Amniotic stem cell (primary cell): ENCODE measurements at regions not wholly inside any gene's neighbourhood (a gene's known extent, or its start where the extent isn't known, plus 50 kb on each side); places are given as distances from the start of the nearest gene placed in this dataset.
A peak's percentile ranks its signal among the peaks of the same experiment; 100 is the strongest.

Experiments
- DNase-seq: peaks from one replicate; lab custom pipeline; 2025; lab: John Stamatoyannopoulos, UW

DNA sequence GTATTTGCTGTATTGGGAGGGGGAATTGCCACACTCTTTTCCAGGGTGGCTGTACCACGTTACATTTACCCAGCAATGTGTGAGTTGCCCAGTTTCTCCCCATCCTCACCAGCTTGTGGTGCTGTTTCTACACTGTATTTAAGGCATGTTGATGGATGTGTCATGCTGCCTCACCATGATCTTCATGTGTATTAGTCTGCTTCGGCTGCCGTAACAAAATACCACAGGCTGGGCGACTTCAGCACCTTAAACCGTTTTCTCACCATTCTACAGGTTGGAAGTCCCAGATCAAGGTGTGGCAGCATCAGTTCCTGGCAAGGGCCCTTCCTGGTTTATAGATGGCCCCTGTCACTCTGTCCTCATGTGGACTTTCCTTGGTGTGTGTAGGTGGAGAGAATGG is 169.7 kb downstream of the IGLL1 start:
- DNase-seq: no peak

DNA sequence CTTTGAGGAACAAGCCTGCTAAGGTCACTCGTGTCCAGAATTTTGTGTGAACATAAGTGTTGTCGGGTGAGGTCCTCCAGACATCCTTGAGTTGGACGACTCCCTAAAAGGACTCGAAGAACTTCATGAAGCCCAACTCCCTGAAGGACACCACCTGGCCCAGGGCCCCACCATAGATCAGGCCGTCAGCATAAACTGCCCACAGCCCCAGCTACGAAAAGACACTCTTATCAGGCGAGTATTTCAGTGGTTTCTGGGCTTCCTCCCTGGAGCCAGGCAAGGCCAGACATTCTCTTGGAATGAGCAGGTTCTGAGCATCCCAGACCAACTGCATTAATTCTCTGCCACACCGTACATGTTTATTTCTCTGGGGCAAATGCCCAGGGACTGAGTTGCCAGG is 170.1 kb downstream of the IGLL1 start:
- no peak for DNase-seq

DNA sequence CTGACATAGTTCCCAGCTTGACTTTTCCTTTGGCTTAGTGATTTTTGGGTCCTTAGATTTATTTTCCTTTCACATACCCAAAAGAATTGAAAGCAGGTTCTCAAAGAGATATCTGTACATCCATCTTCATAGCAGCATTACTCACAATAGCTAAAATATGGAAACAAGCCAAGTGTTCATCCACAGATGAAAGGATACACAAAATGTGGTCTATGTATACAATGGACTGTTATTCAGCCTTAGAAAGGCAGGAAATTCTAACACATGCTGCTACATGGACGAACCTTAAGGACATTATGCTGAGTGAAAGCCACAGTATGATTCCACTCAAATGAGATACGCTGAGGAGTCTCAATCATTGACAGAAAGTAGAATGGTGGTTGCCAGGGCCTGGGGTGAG is 171.8 kb downstream of the IGLL1 start:
- DNase-seq: no peak

DNA sequence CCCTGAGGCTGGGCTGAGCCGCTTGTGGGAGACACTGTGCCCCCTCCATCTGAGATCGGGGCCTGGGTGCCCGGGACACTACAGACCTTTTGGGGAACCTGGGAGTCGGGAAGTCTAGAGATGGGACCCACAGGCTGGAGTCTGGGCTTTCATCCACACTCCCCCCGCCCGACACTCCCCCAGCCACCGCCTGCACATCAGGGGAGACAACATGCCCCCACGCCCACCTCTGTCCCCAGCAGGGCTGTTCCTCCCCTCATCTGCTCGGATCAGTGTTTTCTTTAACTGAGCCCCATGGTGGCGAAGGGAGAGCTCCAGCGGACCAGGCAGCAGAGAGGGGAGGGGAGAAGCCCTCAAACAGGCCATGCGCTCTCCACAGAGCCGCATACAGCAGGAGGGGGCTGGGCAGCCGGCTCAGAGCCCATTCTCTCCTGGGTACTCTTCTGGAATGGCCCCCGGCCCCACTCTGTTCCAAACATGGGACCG is 174.7 kb downstream of the IGLL1 start:
- no peak for DNase-seq

DNA sequence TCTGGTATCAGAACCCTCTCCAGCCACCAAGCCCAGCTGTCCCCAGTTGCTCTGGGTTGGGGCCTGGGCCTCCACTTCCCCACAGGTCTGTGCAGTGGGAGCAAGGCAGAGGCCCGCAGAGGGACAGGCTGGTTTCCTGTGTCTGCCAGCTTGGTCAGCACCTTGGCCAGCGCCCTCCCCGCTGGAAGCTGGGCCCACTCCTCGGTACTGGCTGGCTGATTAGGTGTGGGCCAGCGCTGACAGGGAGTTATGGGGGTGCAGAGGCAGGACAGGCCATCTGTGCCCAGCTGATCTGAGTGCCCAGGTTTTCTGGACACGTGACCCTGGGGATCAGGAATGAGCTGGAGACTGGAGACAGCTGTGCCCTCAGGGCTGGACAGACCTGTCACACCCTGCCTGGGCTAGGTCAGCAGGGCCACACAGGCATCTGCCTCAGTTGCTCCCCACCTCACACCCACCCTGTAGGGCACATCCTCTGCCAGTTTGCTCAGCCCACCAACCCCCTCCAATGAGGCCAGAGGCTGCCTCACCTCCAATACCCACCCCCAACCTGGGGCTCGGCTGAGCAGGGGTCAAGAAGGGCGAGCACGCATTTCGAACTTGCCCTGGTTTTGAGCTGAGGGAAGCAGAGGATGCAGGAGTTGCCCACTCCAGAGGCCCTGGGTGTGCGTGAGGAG is 175.3 kb downstream of the IGLL1 start:
- DNase-seq: no peak

DNA sequence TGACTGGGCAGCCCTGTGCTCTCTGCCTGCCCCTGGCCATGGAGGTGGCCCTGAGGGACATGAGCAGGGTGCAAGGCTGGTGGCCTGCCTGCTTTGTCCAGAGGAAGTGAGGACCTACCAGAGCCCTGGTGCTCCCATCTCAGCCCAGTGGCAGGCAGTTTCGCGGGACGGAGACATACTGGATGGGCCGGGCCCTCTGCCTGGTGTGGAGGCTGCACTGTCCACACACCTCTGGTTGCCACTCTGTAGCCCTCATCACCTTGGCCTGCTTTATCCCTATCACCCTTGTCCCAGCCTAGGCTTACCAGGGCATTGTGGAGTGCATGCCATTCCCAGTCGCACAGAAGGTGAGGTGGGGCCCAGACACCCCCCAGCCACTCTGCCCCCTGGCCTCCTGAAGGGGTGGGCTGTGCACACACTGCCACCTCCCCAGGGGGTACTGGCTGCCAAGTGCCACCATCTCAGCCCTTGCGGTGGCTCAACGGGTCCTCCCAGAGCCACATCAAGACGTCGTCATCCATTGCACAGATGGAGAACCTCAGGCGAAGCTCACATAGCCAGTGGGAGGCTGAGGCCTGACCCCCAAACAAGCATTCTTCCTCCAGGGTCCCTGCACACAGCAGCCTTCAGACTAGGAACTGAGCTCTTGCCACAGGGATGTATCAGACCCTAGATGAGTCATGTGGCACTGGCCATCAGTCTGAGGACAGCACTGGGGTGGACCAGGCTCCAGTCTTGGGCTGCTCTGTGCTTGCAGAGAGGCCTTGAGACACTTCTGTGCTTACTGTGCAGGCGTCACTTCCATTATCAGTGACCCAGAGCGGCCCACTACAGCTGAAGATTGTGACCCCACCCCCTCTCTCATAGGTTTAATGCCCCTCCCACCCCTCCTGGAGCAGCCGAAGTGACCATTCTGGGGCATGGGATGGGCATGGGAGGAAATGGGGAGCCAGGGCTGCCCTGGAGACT is 176.1 kb downstream of the IGLL1 start:
- no peak for DNase-seq

DNA sequence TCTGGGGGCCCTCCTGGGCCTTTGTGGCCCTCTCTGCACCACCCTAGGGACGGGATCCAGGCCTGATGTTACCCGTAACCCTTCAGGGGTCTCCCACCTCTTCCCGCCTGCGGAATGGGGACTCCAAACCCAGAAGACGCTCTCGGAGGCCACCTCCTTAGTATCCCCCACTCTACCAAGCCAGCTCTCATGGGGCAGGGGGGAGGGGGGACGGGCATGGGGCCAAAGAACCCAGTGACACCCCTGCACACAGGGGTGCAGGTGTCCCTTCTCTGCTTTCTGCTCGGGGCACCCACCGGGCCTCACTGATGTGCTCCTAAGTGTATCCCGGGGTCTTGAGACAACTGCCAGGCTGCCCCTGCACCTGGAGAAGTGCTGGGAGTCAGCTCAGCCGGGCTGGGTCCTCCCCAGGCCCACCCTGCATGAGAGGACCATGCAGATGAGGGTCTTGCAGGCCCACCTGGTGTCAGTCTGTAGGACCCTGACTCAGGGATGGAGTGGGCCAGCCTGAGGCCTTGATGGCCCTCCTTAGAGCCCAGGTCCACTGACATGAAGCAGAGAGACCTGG is 176.9 kb downstream of the IGLL1 start:
- DNase-seq: no peak

DNA sequence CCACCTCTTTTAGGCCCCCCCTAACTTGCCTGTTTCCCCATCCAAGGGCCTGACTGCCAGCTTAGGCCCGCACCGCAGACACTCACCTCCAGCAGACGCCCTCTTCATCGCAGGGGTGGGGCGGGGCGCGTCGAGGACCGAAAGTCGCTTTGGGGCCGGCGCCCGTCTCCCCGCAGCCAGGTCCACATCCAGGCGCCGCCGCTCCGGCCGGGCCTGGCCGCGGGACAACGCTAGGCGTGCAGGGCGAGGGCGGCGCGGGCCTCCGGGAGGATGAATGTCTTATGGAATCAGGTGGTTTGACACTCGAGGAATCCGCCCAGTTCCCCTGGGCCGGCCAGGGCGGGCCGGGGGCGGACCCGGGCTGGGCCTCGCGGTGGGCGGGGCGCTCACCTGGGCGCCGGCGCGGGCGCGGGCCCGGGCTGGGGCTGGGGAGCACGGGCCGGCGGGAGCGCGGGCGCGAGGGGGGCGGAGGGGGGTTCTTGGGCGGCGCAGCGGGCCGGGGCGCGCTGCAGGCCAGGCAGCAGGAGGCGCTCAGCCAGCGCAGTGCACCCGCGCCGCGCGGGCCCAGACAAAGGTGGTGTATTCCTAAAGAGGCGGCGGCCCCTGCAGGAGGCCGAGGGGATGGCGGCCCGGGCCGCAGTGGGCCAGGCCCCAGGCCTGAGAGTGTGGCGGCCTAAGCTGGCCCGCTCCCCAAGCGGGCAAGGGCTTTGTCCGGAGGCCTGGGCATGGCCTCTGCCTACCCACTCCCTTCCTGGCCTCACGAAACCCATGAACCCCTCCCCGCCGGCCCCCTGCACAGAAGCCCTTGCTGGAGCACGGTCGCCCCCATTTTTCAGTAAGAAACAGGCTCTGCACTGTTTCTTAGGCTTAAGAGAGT is 177.6 kb downstream of the IGLL1 start:
- DNase-seq: no peak

DNA sequence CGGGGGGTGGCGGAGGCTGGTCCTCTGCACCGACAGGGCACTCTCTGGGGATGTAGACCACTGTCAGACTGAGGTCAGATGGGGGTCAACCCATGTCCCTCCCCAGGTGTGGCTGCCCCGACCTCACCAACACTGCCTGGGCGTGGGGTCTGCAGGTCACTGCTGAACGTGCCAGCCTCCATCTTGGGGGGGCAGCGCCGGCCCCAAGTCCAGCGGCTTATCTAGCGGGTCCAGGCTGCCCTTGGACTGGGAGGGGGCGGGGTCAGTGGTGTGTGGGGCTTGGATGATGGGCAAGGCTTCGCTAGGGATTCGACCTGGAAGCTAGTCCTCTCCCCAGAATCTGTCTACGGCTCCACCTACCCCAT is 178.2 kb downstream of the IGLL1 start:
- no peak for DNase-seq

DNA sequence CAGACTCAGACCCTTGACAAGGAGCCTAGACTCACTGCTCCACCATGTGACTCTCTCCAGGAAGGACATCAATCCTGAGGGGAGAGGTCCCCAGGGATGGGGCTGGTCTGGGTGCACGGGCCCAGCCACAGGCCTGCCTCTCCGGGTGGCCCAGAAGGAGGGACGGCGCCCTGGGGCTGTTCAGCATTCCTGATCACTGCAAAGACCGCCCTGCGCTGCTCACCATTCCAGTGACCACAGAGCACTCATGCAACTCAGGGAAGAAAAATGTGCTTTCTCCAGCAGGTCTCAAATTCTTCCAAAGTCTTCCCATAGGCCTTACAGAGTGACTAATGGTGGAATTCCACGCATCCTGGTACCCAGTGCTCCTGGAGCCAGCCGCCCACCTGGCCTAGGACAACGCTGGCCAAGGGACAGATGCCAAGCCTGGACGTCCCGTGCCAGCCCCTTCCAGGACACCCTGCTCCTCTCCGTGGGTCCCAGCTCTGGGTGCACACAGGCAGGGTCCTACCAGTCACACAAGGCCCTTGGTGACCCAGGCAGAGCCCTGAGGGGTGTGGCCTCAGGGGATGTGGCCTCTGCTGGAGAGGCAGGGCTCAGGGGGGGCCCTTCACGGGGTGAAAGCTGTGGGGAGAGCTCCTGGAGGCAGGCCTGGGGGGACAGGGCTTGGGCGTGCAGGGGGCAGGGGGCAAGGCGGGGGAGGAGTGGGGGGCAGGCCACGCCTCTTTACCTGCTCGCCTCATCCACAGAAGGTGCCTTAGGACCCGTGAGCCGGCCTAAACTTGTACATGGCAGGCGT is 178.8 kb downstream of the IGLL1 start:
- peak; percentile 80 for DNase-seq

DNA sequence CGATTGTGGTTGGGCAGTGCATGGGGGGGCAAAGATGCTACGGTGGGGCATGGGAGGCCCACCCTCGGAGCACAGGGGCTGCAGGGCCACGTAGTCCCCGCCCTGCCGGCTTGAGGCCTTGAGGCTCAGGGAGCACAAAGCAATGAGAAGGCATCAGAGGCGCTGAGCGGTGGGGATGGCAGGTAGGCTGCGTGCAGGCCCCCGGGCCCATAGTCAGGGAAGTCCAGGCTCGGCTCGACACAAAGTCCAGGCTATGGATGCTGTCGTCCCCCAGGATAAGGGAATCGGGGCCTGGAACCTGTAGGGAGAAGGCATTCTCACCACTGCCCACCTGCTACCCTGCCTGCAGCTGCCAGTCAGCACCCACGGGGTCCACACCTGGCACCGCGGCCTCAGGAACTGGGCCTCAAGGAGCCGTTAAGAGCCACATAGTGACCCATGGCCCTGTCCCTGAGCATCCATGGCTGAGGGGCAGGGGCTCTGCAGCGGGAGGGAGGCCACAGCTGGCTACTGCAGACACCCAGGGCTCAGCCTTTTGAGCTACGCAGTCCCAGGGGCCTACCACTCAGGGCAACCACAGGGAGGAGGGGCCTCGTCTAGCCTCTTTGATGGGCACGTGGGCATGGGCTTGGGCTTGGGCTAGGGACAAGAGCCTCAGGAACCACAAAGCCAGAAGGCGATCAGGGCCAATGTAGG is 179.7 kb downstream of the IGLL1 start:
- no peak for DNase-seq

DNA sequence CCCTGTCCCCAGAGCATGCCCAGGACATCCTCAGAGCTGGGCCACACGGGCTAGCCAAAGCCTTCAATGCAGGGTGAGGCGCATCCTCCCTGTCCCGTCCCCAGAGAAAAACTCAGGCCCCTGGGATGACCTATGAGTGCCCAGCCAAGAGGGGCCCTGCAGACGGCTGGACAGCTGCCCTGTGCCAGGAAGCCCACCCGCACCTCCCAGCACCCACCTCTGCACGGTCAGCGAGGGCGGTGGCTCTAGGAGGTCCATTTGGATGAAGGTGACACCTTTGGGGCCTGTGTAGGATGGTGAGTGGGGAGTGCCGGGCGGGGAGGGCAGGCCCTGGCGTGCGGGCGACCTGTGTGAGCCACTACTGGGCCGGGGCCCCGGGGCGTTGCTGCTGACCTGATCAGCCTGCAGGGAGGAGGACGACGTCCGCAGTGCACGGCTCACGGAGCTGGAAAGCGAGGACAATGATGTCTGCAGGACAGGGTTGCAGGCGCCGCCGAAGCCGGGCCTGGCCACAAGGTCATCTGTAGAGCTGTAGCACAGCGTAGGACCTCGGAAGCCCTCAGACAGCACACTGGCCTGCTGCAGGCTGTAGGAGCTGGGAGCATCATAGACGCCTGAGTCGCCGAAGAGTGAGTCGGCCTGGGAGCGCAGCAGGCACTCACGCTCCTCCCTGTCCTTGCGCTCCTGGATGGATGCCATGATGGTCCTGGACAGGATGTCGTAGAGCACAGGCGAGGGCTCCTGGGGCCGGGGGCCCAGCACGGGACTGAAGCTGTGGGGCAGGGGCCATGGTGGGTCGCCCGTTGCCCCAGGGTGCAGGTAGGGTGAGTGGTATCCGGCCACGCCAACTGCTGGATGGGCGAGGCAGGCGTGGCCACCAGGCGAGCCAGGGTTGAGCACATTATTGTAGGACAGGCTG is 180.5 kb downstream of the IGLL1 start:
- no peak for DNase-seq

DNA sequence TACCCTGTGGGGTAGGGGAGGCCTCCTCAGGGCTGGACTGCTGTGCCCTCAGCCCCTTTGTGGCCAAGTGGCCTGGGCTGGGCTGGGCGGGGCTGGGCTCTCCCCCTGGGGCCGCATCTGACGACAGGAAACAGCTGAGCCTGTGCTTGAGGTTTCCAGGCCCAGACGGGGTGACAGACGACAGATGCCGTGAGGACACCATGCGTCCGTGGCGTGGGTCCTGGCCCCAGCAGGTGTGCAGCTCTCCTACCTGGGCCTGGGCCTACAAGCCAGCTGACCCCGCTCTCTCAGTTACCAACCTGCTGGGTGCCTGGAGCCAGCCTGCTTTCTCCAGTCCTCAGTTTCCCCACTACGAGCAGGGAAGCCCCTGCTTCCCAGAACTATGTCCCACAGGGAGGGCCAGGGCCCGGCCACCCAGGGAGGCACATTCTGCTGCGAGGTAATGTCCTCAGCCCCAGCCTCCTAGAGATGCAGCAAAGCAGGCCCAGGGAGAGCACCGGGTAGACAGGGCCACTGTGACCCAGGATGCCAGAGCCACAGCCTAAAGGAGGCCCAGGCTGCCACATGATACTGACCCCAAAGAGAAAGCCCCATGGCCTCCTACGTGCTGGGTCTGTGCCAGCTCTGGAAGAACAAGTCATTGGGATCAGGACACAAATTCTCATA is 181.3 kb downstream of the IGLL1 start:
- no peak for DNase-seq

DNA sequence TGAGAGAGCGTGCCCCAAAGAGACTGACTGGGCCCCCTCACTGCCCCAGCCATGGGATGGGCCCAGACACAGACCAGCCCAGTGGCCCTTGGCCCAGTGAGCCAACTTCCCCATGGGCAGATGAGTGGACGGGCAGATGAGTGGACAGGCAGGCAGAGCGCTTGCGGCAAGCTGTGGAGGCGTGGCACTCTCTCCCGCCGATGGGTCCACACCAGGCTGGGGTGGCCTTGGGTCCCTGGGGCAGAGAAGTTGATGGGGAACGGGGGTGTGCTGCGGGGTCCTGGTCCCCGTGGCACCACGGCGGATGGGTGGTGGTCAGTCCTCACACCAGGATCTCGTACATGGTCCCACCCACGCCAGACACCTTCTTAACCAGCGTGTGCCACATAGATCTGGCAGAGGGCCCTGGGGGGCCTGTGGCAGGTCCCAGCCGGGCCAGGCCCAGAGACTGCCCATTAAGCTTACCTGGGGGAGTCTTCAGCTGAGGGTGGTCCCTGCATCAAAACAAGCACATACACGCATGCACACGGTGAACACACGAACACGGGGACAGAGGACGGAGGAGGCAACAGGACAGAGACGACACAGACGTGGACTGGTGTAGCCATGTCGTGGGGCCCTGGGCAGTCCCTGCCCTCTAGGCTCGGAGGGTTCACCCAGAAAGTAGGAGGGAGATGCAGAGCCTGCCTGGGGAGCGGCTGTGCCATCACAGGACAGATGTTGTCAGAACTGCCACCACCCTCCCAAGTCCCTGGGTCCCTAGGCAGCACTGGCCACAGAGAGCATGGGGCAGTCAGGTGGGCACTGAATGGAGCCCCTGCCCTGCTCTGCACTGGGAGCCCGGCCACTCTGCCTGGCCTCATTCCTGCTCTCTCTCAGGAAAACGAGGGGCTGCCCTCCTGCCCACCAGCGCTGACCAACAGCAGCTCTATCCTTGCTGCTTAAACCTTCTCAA is 182.2 kb downstream of the IGLL1 start:
- no peak for DNase-seq

DNA sequence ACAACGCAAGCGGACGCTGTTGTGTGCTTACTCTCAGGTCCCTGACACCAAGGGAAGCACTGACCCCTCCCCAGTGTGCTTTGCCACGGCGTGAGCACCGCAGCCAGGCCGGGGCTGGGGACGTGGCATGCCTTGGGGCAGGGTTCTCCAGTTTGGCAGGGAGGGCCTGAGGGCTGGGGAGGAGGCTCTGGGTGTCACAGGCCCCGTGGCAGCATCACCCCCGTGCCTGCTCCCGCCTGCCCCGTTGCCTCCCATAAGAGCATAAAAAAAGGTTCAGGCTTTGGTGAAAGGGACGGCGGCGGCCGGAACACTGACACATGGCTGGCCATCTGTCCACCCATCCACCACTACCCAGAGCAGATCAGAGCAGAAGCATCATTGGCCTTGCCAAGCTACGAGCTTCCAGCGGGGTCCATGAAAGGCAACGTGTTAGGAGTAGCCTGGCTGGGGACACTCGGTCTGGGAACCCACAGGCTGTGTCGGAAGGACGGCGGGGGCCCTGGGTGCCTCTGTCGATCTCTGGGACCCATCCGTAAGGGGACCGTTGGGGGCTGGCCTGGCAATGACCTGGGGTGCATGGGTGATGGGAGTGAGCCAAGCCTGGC is 183.0 kb downstream of the IGLL1 start:
- DNase-seq: no peak

DNA sequence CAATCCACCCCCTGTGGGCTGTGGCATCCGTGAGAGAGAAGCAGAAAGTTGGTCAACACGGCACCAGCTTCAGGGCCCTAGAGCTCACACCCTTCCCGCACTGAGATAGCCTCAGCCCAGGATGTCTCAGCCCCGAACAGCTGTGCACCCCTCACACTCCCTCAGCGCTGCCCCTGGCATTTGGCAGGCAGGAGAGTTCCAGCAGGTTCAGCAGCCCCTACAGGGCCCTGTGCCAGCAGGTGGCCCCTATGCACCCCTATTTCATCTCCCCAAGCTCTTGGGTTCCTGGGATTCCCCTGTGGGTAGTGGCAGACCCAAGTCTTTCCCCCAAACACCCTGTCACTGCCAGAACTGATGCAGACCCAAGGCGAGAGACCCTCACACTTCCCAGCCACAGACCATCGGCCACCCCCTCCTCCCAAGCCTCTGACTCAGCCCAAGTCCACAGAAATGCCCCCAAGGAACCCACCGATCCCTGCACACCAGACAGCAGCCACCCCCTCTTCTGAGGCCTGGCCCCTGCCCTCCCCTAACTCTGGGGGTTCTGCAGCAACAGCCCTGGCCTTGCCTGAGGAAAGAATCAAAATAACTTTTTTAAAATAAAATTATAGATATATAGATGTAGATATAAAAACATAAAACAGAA is 183.6 kb downstream of the IGLL1 start:
- DNase-seq: no peak
